WERI-Rb-1 (cell line): ENCODE measurements at regions not wholly inside any gene's neighbourhood (a gene's known extent, or its start where the extent isn't known, plus 50 kb on each side); places are given as distances from the start of the nearest gene placed in this dataset.

ENCODE experiments used
- DNase-seq: peaks from one replicate; pipeline ENCODE4 v3.0.0-alpha.2; 2020
- H3K27ac ChIP-seq: fragments of 250-450 bp; sonication (Bioruptor Pico); 2 replicates; pipeline ENCODE4 v1.5.1; 2020; ENCODE audit warnings: mild to moderate bottlenecking, moderate library complexity
- H3K27me3 ChIP-seq: fragments of 250-450 bp; sonication (Bioruptor Pico); 2 replicates; pipeline ENCODE4 v1.5.1; 2021; ENCODE audit warnings: mild to moderate bottlenecking, low read depth, moderate library complexity; ENCODE audit not compliant: insufficient read depth, severe bottlenecking
- H3K36me3 ChIP-seq: fragments of 250-450 bp; sonication (Bioruptor Pico); 2 replicates; pipeline ENCODE4 v1.5.1; 2020; ENCODE audit warnings: mild to moderate bottlenecking, moderate library complexity
- H3K4me3 ChIP-seq: 2 replicates; pipeline ENCODE4 v1.5.1; 2011; ENCODE audit warnings: low read depth, mild to moderate bottlenecking, control low read depth, low read length
- H3K9me3 ChIP-seq: fragments of 250-450 bp; sonication (Bioruptor Pico); 2 replicates; pipeline ENCODE4 v1.5.1; 2021; ENCODE audit warnings: mild to moderate bottlenecking, moderate library complexity; ENCODE audit not compliant: severe bottlenecking
- CTCF ChIP-seq: IDR thresholded peaks from 2 replicates; pipeline ENCODE4 v1.5.1; 2011; ENCODE audit warnings: low read depth, mild to moderate bottlenecking, control low read depth, inconsistent platforms, low read length

GRCh38 chr4:27716693-27717430, 856.2 kb downstream of the STIM2 start:
- H3K27me3 ChIP-seq, result no peaks in the 10 kb centered on the region
- H3K4me3 ChIP-seq, result no peak overlapping the region
- H3K9me3 ChIP-seq, result peaks cover 2% of the 10 kb centered on the region
- H3K36me3 ChIP-seq, result no peaks in the 10 kb centered on the region
- TF ChIP-seq CTCF, result no peak
- H3K27ac ChIP-seq, result no peak overlapping the region
- DNase-seq, result no peak

- Histone ChIP-seq H3K36me3 (no peaks in the 10 kb centered on the region), H3K27me3 (no peaks in the 10 kb centered on the region), H3K4me3 (no peak overlapping the region), H3K9me3 (peaks cover 2% of the 10 kb centered on the region), H3K27ac (no peak overlapping the region)
- no peak for TF ChIP-seq CTCF
- no peak for DNase-seq
Measured at GRCh38 chr4:27717431-27717755, 856.8 kb downstream of the STIM2 start.

- H3K27ac ChIP-seq, result no peak overlapping the region
- no peaks in the 10 kb centered on the region for H3K27me3 ChIP-seq
- peaks cover 2% of the 10 kb centered on the region for H3K9me3 ChIP-seq
- H3K36me3 ChIP-seq, result no peaks in the 10 kb centered on the region
- no peak overlapping the region for H3K4me3 ChIP-seq
- no peak for DNase-seq
- TF ChIP-seq CTCF, result no peak
Measured at GRCh38 chr4:27720010-27720766, 859.5 kb downstream of the STIM2 start.

- Histone ChIP-seq H3K4me3 (no peak overlapping the region), H3K9me3 (peaks cover 2% of the 10 kb centered on the region), H3K27ac (no peak overlapping the region), H3K36me3 (no peaks in the 10 kb centered on the region), H3K27me3 (no peaks in the 10 kb centered on the region)
- DNase-seq, result no peak
- no peak for TF ChIP-seq CTCF
Measured at GRCh38 chr4:27721193-27721592, 860.6 kb downstream of the STIM2 start.

GRCh38 chr4:27728892-27729291, 868.3 kb downstream of the STIM2 start:
- no peak for DNase-seq
- TF ChIP-seq CTCF, result no peak
- Histone ChIP-seq H3K4me3 (no peak overlapping the region), H3K36me3 (no peaks in the 10 kb centered on the region), H3K27ac (no peak overlapping the region), H3K9me3 (no peaks in the 10 kb centered on the region), H3K27me3 (no peaks in the 10 kb centered on the region)

GRCh38 chr4:27742816-27743215, 882.2 kb downstream of the STIM2 start:
- no peak for TF ChIP-seq CTCF
- Histone ChIP-seq H3K27me3 (no peaks in the 10 kb centered on the region), H3K27ac (no peak overlapping the region), H3K9me3 (no peaks in the 10 kb centered on the region), H3K36me3 (no peaks in the 10 kb centered on the region), H3K4me3 (no peak overlapping the region)
- DNase-seq, result no peak
